OCI-LY7 (cell line): ENCODE measurements at regions not wholly inside any gene's neighbourhood (a gene's known extent, or its start where the extent isn't known, plus 50 kb on each side); places are given as distances from the start of the nearest gene placed in this dataset.

Experiments
- BruUV-seq: library from RNA; stranded (reverse); fragments of 400-500 nt; replicated peaks from 2 replicates; lab custom pipeline; 2021; lab: Mats Ljungman, UMichigan
- CTCF ChIA-PET: fragments of 300-600 bp; sonication (Branson Sonifier 250); formaldehyde crosslinking; loops from one replicate; lab custom pipeline; 2022; ENCODE audit warnings: antibody characterized with exemption; ENCODE audit not compliant: unreplicated experiment; lab: Charles Lee
- POLR2A ChIA-PET: fragments of 300-600 bp; sonication (Branson Sonifier 250); formaldehyde crosslinking; loops from one replicate; lab custom pipeline; 2022; ENCODE audit warnings: antibody characterized with exemption; lab: Charles Lee
- DNase-seq: peaks from one replicate; pipeline ENCODE4 v3.0.0-alpha.2; 2015; ENCODE audit warnings: low spot score
- H2AFZ ChIP-seq: fragments of 200-600 bp; sonication (generic), shearing (Covaris generic); 2 replicates; pipeline ENCODE4 v1.6.1; 2014; ENCODE audit warnings: mild to moderate bottlenecking, antibody characterized with exemption, low read length, moderate library complexity
- H3K27ac ChIP-seq: fragments of 200-600 bp; sonication (generic); 2 replicates; pipeline ENCODE4 v1.5.1; 2014; ENCODE audit warnings: mixed run types, low read depth, mild to moderate bottlenecking, moderate library complexity, low read length, inconsistent platforms; ENCODE audit not compliant: poor library complexity, severe bottlenecking
- H3K36me3 ChIP-seq: fragments of 200-600 bp; sonication (generic); 2 replicates; pipeline ENCODE4 v1.6.1; 2014; ENCODE audit warnings: mild to moderate bottlenecking, antibody characterized with exemption, low read length, moderate library complexity, mixed read lengths; ENCODE audit not compliant: insufficient read depth
- H3K4me1 ChIP-seq: fragments of 200-600 bp; sonication (generic); 2 replicates; pipeline ENCODE4 v1.5.1; 2014; ENCODE audit warnings: mild to moderate bottlenecking, low read length; ENCODE audit not compliant: insufficient read depth, poor library complexity, severe bottlenecking
- H3K4me2 ChIP-seq: fragments of 200-600 bp; sonication (generic); 2 replicates; pipeline ENCODE4 v1.6.1; 2014; ENCODE audit warnings: mild to moderate bottlenecking, low read length
- H3K4me3 ChIP-seq: fragments of 200-600 bp; sonication (generic); 2 replicates; pipeline ENCODE4 v1.5.1; 2014; ENCODE audit warnings: mild to moderate bottlenecking, low read depth, low read length; ENCODE audit not compliant: poor library complexity, severe bottlenecking
- H3K79me2 ChIP-seq: fragments of 200-600 bp; sonication (generic); 2 replicates; pipeline ENCODE4 v1.6.1; 2016; ENCODE audit warnings: low read depth, mild to moderate bottlenecking, low read length, moderate library complexity, mixed read lengths; ENCODE audit not compliant: insufficient read depth
- H3K9me2 ChIP-seq: fragments of 200-600 bp; sonication (generic); 2 replicates; pipeline ENCODE4 v1.6.1; 2016; ENCODE audit warnings: mild to moderate bottlenecking, low read length, mixed read lengths; ENCODE audit not compliant: insufficient read depth
- H3K9me3 ChIP-seq: fragments of 200-600 bp; sonication (generic); 2 replicates; pipeline ENCODE4 v1.6.1; 2014; ENCODE audit warnings: mild to moderate bottlenecking, mixed run types, low read length, mixed read lengths
- H4K20me1 ChIP-seq: fragments of 200-600 bp; sonication (generic); 2 replicates; pipeline ENCODE4 v1.6.1; 2014; ENCODE audit warnings: mild to moderate bottlenecking, antibody characterized with exemption, low read length, moderate library complexity, mixed read lengths; ENCODE audit not compliant: insufficient read depth
- EZH2phosphoT487 ChIP-seq: fragments of 200-600 bp; sonication (generic); IDR thresholded peaks from 2 replicates; pipeline ENCODE4 v1.6.1; 2018; ENCODE audit warnings: low read depth, borderline replicate concordance, mild to moderate bottlenecking, mixed run types, antibody characterized with exemption, low read length, moderate library complexity, mixed read lengths
- intact Hi-C: fragments of 100-400 bp; cut with micrococcal nuclease; formaldehyde crosslinking; loops from one replicate; pipeline ENCODE4 v1.10.0; 2022; ENCODE audit not compliant: unreplicated experiment
- TF ChIP-seq, protein P1 (sequence below): fragments of 200-600 bp; sonication (generic); conservative IDR thresholded peaks from 2 replicates; pipeline ENCODE4 v1.5.1; 2014; ENCODE audit warnings: mild to moderate bottlenecking, antibody characterized with exemption, low read length, moderate library complexity, mixed read lengths

GRCh38 chr2:8447610-8448221 is 234.1 kb upstream of the ID2 start:
- intact Hi-C loops, result no loop called here
- H3K27ac ChIP-seq, result no peak overlapping the region
- no TSS peak for BruUV-seq

GRCh38 chr2:8448824-8449556 is 232.9 kb upstream of the ID2 start:
- Histone ChIP-seq H3K4me2 (no peak overlapping the region), H3K4me1 (peaks cover 45% of the 10 kb centered on the region), H3K4me3 (no peak overlapping the region), H3K27ac (no peak overlapping the region), H3K79me2 (no peaks in the 10 kb centered on the region), H3K36me3 (no peaks in the 10 kb centered on the region), H2AFZ (no peak overlapping the region), H3K9me3 (no peaks in the 10 kb centered on the region), H4K20me1 (no peaks in the 10 kb centered on the region), H3K9me2 (no peaks in the 10 kb centered on the region)
- no TSS peak for BruUV-seq
- DNase-seq, result no peak
- TF ChIP-seq, protein P1, sequence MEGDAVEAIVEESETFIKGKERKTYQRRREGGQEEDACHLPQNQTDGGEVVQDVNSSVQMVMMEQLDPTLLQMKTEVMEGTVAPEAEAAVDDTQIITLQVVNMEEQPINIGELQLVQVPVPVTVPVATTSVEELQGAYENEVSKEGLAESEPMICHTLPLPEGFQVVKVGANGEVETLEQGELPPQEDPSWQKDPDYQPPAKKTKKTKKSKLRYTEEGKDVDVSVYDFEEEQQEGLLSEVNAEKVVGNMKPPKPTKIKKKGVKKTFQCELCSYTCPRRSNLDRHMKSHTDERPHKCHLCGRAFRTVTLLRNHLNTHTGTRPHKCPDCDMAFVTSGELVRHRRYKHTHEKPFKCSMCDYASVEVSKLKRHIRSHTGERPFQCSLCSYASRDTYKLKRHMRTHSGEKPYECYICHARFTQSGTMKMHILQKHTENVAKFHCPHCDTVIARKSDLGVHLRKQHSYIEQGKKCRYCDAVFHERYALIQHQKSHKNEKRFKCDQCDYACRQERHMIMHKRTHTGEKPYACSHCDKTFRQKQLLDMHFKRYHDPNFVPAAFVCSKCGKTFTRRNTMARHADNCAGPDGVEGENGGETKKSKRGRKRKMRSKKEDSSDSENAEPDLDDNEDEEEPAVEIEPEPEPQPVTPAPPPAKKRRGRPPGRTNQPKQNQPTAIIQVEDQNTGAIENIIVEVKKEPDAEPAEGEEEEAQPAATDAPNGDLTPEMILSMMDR, result no peak
- TF ChIP-seq EZH2phosphoT487, result no peak
- ChIA-PET CTCF (no interaction called here), POLR2A (interaction anchor here (0.6 to 1.3 kb wide), 2 partner anchors 33 to 160 kb away, joined by 3 to 6 read pairs; no protein-coding TSS in a partner anchor)
- intact Hi-C loops, result no loop called here

More at GRCh38 chr2:8447610-8448221, 234.1 kb upstream of the ID2 start:
- DNase-seq, result no peak
- H4K20me1 ChIP-seq, result no peaks in the 10 kb centered on the region
- POLR2A ChIA-PET, result interaction anchor here (1.3 kb wide), 1 partner anchor 34 kb away, joined by 3 read pairs; no protein-coding TSS in a partner anchor
- H3K79me2 ChIP-seq, result no peaks in the 10 kb centered on the region
- no peak for TF ChIP-seq EZH2phosphoT487
- TF ChIP-seq, protein P1, result no peak
- H3K4me1 ChIP-seq, result peaks cover 53% of the 10 kb centered on the region
- H3K4me3 ChIP-seq, result no peak overlapping the region
- no peaks in the 10 kb centered on the region for H3K36me3 ChIP-seq
- H3K4me2 ChIP-seq, result no peak overlapping the region
- H3K9me2 ChIP-seq, result no peaks in the 10 kb centered on the region
- H3K9me3 ChIP-seq, result no peaks in the 10 kb centered on the region
- CTCF ChIA-PET, result no interaction called here
- H2AFZ ChIP-seq, result no peak overlapping the region

DNA sequence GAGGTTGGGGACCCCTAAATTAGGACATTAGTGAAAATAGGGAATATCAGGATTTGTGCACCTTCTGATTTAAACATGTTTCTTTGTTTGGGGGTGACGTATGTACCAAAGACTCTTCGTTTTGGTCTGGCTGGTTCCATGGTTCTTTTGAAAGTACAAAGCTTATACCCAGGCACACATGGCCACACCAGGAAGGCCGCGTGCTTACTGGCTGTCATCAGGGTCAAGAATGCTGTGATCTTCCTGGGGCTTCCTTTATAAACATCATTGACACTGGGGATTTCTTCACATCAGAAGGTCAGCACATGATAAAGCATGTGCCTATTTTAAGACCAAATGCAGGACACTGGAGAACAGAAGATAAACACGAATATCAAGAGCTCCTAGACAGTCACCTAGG is 230.6 kb upstream of the ID2 start:
- TF ChIP-seq, protein P1, result no peak
- TF ChIP-seq EZH2phosphoT487, result no peak
- POLR2A ChIA-PET, result interaction anchor here (0.6 to 1.2 kb wide), 4 partner anchors 17 to 1652 kb away, joined by 3 read pairs; no protein-coding TSS in a partner anchor
- no peaks in the 10 kb centered on the region for H3K36me3 ChIP-seq

More for the DNA sequence above, 230.6 kb upstream of the ID2 start:
- H3K27ac ChIP-seq, result no peak overlapping the region
- BruUV-seq, result no TSS peak
- CTCF ChIA-PET, result no interaction called here
- H4K20me1 ChIP-seq, result no peaks in the 10 kb centered on the region
- no peak overlapping the region for H3K4me3 ChIP-seq
- no peak overlapping the region for H3K4me2 ChIP-seq
- DNase-seq, result no peak
- intact Hi-C loops, result no loop called here
- peaks cover 33% of the 10 kb centered on the region for H3K4me1 ChIP-seq
- no peak overlapping the region for H2AFZ ChIP-seq
- no peaks in the 10 kb centered on the region for H3K9me2 ChIP-seq
- no peaks in the 10 kb centered on the region for H3K79me2 ChIP-seq
- H3K9me3 ChIP-seq, result no peaks in the 10 kb centered on the region
